OCI-LY7 (cell line): ENCODE measurements at regions not wholly inside any gene's neighbourhood (a gene's known extent, or its start where the extent isn't known, plus 50 kb on each side); places are given as distances from the start of the nearest gene placed in this dataset.

Experiments
- CTCF ChIP-seq: fragments of 200-600 bp; sonication (generic); conservative IDR thresholded peaks from 2 replicates; pipeline ENCODE4 v1.5.1; 2014; ENCODE audit warnings: mild to moderate bottlenecking, antibody characterized with exemption, low read length, moderate library complexity, mixed read lengths
- EZH2phosphoT487 ChIP-seq: fragments of 200-600 bp; sonication (generic); IDR thresholded peaks from 2 replicates; pipeline ENCODE4 v1.6.1; 2018; ENCODE audit warnings: low read depth, borderline replicate concordance, mild to moderate bottlenecking, mixed run types, antibody characterized with exemption, low read length, moderate library complexity, mixed read lengths

- TF ChIP-seq CTCF (no peak), EZH2phosphoT487 (no peak)
These were observed 334.8 kb upstream of the MARCKS start for GRCh38 chr6:113522376-113522775.
